Activated CD4-positive, alpha-beta T cell treated with anti-CD3 and anti-CD28 coated beads for 48 hours (primary cell): ENCODE measurements at regions not wholly inside any gene's neighbourhood (a gene's known extent, or its start where the extent isn't known, plus 50 kb on each side); places are given as distances from the start of the nearest gene placed in this dataset.
A peak's percentile ranks its signal among the peaks of the same experiment; 100 is the strongest.

Source experiments
- DNase-seq: peaks from one replicate; pipeline ENCODE4 v3.0.0-alpha.2; 2020

DNA sequence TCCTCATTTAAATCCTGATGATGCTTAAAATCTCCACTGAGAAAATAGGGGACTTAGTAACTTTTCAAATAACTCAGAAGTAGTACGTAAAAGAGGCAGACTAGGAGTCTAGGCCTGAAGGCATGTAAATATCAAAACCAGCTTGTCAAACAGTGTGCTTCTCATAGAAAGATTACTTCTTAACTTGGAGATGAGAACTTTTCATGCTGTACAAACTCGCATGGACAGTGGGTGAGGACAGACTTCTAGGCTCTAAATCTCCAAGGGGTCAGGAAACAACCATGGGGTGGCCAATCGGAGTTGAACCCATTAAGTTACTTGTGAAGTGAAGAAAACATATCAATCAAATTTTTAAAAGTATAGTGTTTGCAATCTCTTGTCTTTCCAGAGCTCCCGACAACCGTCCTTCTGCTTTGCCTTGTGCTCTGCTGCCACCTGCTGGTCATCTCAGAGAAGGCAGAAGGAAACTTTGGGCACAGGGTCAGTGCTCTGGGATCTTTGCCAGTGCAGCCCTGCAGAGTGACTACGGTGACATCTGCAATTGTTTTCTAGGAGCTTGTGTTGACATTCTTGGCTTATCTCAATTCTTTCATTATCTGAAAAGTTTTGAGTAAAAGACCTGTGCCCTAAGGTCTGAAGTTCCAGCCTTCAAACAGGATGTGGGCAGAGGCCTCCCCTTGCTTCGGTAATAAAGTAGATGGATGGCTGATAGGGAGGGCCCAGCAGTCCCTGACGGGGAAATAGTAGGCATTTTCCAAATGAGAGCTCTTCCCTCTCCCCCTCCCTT lies 105.1 kb upstream of the PDE4B start:
- peak; percentile 87 for DNase-seq

GRCh38 chr1:65688215-65688566 lies 104.5 kb upstream of the PDE4B start:
- no peak for DNase-seq

DNA sequence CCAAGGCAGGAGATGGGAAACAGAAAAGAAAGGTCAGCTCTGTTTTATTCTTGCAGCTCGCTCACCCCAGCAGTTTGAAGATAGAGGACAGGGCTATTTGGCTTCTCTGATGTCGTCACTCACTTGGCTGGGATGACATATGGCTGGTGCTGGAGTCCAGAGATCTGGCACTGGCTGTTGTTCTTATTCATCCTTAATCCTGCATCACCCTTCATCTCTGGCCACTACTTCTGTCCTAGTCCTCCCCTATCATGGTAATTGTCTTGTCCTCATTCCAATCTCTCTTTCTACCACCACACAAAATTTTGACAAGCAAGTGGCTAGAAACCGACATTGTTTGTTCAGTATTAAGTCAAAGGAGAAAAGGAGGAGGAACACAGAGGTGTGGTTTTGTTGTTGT lies 103.8 kb upstream of the PDE4B start:
- DNase-seq, result no peak

DNA sequence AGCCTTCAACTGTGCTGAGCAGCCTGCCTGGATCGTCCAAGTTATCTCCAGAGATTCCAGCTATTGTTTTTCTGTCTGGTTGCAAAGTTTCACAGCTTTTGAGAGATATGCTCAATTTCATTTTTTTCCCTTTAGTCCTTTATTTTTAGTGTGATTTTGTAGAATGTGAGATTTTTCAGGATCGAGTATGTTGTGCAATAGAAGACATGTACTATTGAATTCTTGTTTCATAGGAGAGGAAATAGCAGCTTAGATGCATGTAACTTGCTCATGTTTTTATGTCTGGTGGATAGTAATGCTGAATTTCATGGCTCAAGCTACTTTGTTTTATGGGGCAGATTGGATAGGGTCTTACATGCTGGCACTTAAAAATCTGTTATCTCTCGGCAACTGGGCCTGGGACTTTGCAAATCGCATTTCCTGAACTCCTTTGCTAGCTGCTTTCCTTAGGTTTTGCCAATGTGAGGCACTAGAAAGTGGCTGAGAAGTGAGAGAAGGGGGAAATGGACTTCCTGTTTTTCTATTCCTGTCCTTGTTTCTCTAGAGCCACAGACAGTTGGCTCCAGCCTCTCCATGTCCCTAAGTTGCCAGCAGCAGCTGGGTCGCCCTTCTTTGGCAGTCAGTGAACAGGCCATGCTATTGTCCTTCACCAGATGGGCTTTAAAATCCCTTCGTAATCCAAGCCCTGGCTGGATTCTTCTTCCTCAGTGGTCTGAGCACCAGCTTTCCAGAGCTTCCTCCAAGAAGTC lies 101.4 kb upstream of the PDE4B start:
- DNase-seq, result no peak

GRCh38 chr1:65691972-65692371 lies 100.7 kb upstream of the PDE4B start:
- no peak for DNase-seq

DNA sequence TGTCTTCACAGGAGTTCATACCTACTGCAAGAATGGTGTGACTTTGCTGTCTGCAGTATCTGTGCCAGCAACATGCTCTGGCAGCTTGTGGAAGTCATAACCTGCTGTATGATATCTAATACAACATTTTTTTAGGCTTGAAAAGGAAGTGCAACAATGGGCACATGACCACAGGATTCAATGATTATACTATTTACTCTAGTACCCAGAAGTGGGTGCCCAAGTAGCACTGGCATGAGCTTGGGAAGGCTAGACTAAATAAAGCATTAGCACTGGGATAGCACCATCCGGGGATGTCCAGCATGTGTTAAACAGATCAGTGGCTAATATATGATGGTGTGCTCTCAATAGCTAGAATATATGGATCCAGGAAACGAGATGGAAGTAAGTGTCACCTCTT lies 98.6 kb upstream of the PDE4B start:
- no peak for DNase-seq

DNA sequence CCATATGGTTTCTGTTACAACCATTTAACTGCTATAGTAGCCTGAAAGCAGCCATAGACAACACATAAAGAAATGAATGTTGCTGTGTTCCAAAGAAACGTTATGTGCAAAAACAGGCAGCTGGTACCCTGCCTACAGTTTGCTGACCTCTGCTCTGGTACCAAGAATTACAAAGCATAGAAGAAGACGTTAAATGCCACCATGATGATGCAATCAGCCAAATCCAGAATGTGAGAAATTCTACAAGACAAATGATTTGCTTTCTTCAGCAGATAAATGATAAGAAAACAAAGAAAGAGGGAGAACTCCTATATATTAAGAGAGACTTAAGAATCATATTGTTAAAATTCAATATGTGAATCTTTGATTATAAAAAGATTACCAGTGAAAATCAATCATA lies 97.8 kb upstream of the PDE4B start:
- DNase-seq, result no peak

DNA sequence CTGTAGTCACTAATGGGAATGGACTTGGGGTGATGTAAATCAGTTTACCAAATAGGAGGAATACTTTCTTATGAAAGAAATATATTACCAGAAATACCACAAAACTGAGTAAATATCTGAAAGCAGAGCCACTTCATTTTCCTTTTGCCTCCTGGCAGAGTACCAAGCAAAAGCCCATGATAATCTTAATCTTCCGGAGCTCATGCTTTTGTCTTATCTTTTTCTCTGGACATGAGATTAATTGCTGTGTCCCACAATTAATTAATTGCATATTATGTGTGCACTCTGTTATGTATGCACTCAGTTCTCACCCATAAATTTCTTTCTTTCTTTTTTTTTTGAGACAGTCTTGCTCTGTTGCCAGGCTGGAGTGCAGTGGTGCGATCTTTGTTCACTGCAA lies 94.1 kb upstream of the PDE4B start:
- no peak for DNase-seq

GRCh38 chr1:65703853-65704252 lies 88.8 kb upstream of the PDE4B start:
- DNase-seq, result no peak

DNA sequence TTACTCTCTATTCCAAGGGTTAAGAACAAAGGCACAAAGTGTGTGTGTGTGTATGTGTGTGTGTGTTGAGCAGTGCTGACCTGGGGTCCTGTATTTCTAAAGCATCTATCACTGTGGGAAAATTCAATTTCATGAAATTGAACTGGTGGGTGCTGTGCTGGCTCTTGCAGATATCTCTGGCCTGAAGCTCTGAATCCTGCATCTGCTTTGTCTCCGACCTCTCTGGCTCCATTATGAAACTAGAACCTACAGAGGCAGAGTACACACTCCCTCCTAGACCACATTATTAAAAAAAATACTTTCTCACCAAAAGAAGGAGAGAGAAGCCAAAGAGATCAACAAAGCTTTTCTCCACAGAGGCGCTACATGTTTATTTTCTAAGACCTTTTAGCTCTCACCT lies 88.4 kb upstream of the PDE4B start:
- no peak for DNase-seq

DNA sequence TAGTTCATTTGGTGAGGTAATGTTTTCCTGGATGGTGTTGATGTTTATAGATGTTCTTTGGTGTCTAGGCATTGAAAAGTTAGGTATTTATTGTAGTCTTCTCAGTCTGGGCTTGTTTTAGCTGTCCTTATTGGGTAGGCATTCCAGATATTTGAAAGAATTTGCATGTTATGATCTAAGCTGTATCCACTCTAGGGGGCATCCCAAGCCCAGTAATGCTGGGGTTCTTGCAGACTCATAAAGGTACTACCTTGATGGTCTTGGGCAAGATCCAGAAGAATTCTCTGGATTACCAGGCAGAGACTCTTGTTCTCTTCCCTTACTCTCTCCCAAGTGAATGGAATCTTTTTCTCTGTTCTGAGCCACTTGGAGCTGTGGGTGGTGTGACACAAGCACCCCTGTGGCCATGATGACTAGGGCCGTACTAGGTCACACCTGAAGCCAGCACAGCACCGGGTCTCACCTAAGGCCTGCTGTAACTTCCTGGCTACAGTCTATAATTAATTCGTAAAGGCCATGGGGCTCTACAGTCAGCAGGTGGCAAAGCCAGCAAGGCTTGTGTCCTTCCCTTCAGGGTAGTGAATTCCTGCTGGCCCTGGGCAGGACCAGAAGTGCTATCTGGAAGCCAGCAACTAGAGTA lies 74.8 kb upstream of the PDE4B start:
- DNase-seq, result no peak

DNA sequence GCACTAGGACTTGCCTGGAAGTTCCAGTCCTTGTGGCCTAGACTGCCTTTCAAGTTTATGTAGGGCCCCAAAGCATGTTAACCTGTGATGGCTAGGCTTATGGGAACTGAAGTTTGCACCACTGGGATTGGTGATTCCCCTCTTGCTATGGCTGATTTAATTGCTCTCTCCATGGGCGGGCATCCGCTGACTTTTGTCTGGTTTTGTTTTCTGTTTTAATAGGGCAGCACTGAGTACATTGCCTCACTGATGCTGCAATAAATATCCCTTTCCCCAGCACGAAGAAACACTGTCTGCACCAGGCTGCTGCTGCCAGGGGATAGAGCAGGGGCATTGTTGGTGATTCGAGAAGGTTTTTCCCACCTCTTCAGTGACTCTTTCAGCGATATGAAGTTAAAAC lies 73.3 kb upstream of the PDE4B start:
- DNase-seq, result no peak

DNA sequence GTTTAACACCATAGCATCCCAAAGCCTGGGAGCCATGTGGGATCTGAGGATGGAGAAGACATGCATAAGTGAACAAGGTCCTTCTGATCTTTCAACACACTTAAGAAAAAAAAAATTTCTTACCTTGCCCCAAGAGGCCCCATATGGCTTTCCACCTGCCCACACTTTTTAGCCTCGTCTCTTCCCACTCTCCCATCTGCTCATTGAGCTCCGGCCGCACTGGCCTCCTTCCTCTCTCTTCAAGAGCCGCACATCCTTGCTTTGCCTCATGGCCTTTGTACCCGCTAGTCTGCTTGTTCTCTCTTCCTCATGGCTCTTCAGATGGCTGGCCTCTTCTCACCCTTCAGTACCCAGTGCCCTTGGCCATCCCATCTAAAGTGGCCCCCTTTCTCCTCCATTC lies 70.2 kb upstream of the PDE4B start:
- no peak for DNase-seq

DNA sequence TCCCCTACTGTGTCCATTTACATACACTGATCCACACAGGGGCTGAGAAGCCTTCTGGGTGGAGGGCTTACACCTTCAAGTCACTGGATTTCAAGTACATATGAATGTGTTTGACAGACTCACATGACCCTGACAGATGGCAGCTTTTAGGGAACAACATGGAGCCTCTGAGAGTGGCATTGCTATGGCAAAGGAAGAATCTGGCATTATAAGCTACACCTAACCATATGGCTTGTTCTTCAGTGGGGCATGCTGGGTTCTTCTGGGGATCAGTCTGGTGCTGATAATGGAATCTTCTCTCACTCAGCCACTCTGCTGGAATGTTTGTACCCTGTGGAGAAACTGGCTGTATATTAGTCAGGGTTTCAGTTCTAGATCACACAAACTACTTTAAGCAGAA lies 68.5 kb upstream of the PDE4B start:
- DNase-seq, result no peak

- no peak for DNase-seq
Measured at GRCh38 chr1:65725064-65725463, 67.6 kb upstream of the PDE4B start.

- DNase-seq, result no peak
Measured at GRCh38 chr1:65728504-65728903, 64.2 kb upstream of the PDE4B start.

GRCh38 chr1:65729259-65729658 lies 63.4 kb upstream of the PDE4B start:
- DNase-seq, result no peak

DNA sequence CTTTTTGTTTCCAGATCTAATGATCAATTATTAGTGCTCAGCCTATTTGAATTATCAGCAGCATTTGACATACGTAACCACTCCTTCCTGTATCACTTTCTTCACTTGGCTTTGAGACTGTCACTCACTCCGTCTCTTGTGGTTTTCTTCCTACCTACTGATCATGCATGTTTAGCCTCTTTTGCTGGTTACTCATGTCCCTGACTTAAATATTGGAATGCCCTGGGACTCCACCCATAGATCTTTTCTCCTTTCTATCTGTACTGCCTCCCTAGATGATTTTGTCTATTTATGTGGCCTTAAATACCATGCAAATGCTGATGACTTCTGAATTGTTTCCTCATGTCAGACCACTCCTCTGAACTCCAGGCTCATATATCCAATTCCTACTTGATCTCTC lies 57.7 kb upstream of the PDE4B start:
- no peak for DNase-seq

DNA sequence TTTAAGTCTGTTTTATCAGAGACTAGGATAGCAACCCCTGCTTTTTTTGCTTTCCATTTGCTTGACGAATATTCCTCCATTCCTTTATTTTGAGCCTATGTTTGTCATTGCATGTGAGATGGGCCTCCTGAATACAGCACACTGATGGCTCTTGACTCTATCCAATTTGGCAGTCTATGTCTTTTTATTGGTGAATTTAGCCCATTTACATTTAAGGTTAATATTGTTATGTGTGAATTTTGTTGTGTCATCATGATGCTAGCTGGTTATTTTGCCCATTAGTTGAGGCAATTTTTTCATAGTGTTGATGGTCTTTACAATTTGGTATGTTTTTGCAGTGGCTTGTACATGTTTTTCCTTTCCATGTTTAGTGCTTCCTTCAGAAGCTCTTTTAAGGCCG lies 50.7 kb upstream of the PDE4B start:
- DNase-seq, result no peak
